ENCODE measurements at regions not wholly inside any gene's neighbourhood (a gene's known extent, or its start where the extent isn't known, plus 50 kb on each side); places are given as distances from the start of the nearest gene placed in this dataset.

- H4K20me1 ChIP-seq (replicated peaks; ENCODE audit: control insufficient read depth, extremely low read depth, insufficient read depth, low read length) = no peaks in the 10 kb centered on the region
- POLR2A ChIA-PET = no interaction called here
- H3K4me2 ChIP-seq (ENCODE audit: insufficient read depth, low read length) = no peak overlapping the region
- DNase-seq (ENCODE audit: low read depth, low spot score) (no peak), FAIRE-seq (no peak)
- no peaks in the 10 kb centered on the region for H3K9me1 ChIP-seq (replicated peaks; ENCODE audit: control insufficient read depth, extremely low read depth, insufficient read depth, low read length)
- H3K9me3 ChIP-seq (replicated peaks; ENCODE audit: control insufficient read depth, insufficient read depth, low read length) = no peaks in the 10 kb centered on the region
- TF ChIP-seq JUN (IDR thresholded peaks at IDR 0.05; ENCODE audit: borderline replicate concordance, insufficient read depth, insufficient read length, low read depth) (no peak), GATA2 (IDR thresholded peaks at IDR 0.05; ENCODE audit: insufficient read depth, insufficient read length, low read depth, low read length) (no peak)
- H3K9ac ChIP-seq (replicated peaks; ENCODE audit: extremely low read depth, insufficient read depth, low read length) = no peak overlapping the region
- dilution Hi-C loops (cut with MboI; ENCODE audit: extremely low pct_ligation_motif_present, low sequenced_read_pairs) = no loop called here
- no peaks in the 10 kb centered on the region for H3K27me3 ChIP-seq (ENCODE audit: control insufficient read depth in 2 of 2, insufficient read depth in 2 of 2, low read length in 2 of 2)
- CTCF ChIA-PET = no interaction called here
- no peaks in the 10 kb centered on the region for H3K36me3 ChIP-seq (ENCODE audit: control insufficient read depth in 2 of 2, extremely low read depth in 1 of 2, insufficient read depth in 2 of 2, low read length in 2 of 2)
- no peak overlapping the region for H3K4me3 ChIP-seq (replicated peaks in 1 of 3; ENCODE audit: insufficient read depth in 1 of 3, low read depth in 1 of 3, low read length in 3 of 3)
- H3K27ac ChIP-seq (ENCODE audit: insufficient read depth, low read depth, low read length) = no peak overlapping the region
- no peaks in the 10 kb centered on the region for H3K4me1 ChIP-seq (ENCODE audit: control insufficient read depth, extremely low read depth, insufficient read depth, low read length)
- no TSS peak for BruUV-seq (replicated peaks)
- intact Hi-C loops (cut with micrococcal nuclease) = no loop called here
- H2AFZ ChIP-seq (ENCODE audit: low read depth, low read length) = no peak overlapping the region
- no peaks in the 10 kb centered on the region for H3K79me2 ChIP-seq (ENCODE audit: control insufficient read depth, insufficient read depth, low read length)
These were observed 657.7 kb downstream of the PDHA2 start for GRCh38 chr4:96497621-96498020.

DNA sequence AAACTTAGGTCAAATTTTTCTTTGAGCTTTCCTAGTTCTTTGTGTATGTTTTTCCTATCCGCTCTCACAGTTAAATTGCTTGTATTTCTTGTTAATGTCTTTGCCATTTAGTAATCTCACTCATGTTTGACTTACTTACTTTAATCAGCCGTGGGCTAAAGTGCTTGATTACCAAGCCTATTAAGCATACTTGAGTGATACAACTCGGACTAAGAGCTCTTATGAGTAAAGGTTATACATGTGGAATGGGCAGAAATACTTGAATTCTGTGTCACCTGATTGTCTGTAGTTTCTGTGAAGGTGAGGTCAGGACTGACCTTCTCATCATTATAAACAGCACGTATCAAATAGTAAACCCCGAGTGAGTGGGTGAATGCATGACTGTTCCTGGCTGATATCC is 664.5 kb downstream of the PDHA2 start:
- TF ChIP-seq JUN (IDR thresholded peaks at IDR 0.05; ENCODE audit: borderline replicate concordance, insufficient read depth, insufficient read length, low read depth) (no peak), FOS (IDR thresholded peaks at IDR 0.05; ENCODE audit: borderline replicate concordance, insufficient read depth, low read length) (no peak), GATA2 (IDR thresholded peaks at IDR 0.05; ENCODE audit: insufficient read depth, insufficient read length, low read depth, low read length) (no peak), CTCF (IDR thresholded peaks at IDR 0.05; ENCODE audit: extremely low read depth in 1 of 2, insufficient read depth in 1 of 2, low read depth in 1 of 2, low read length in 2 of 2) (no peak), POLR2A (IDR thresholded peaks at IDR 0.05; ENCODE audit: low read depth, low read length) (no peak), MYC (IDR thresholded peaks at IDR 0.05; ENCODE audit: low read depth, low read length) (no peak), POLR2AphosphoS5 (IDR thresholded peaks at IDR 0.05; ENCODE audit: insufficient read depth, low read depth, low read length) (no peak), EZH2 (IDR thresholded peaks at IDR 0.05; ENCODE audit: borderline replicate concordance, low read depth, low read length, severe bottlenecking) (no peak)
- TF ChIP-seq, protein P1, sequence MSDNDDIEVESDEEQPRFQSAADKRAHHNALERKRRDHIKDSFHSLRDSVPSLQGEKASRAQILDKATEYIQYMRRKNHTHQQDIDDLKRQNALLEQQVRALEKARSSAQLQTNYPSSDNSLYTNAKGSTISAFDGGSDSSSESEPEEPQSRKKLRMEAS (IDR thresholded peaks at IDR 0.05; ENCODE audit: insufficient read depth, insufficient read length) = no peak
- no peak overlapping the region for H3K9ac ChIP-seq (replicated peaks; ENCODE audit: extremely low read depth, insufficient read depth, low read length)
- H3K4me3 ChIP-seq (replicated peaks in 1 of 3; ENCODE audit: insufficient read depth in 1 of 3, low read depth in 1 of 3, low read length in 3 of 3) = no peak overlapping the region
- no TSS peak for BruUV-seq (replicated peaks)
- no peak for FAIRE-seq
- no peaks in the 10 kb centered on the region for H3K9me3 ChIP-seq (replicated peaks; ENCODE audit: control insufficient read depth, insufficient read depth, low read length)
- no peak overlapping the region for H3K4me2 ChIP-seq (ENCODE audit: insufficient read depth, low read length)
- no peaks in the 10 kb centered on the region for H3K9me1 ChIP-seq (replicated peaks; ENCODE audit: control insufficient read depth, extremely low read depth, insufficient read depth, low read length)
- H3K4me1 ChIP-seq (ENCODE audit: control insufficient read depth, extremely low read depth, insufficient read depth, low read length) = no peaks in the 10 kb centered on the region
- ChIA-PET POLR2A (no interaction called here), CTCF (no interaction called here)
- no peaks in the 10 kb centered on the region for H3K79me2 ChIP-seq (ENCODE audit: control insufficient read depth, insufficient read depth, low read length)
- H2AFZ ChIP-seq (ENCODE audit: low read depth, low read length) = no peak overlapping the region
- no peaks in the 10 kb centered on the region for H3K36me3 ChIP-seq (ENCODE audit: control insufficient read depth in 2 of 2, extremely low read depth in 1 of 2, insufficient read depth in 2 of 2, low read length in 2 of 2)
- H3K27me3 ChIP-seq (ENCODE audit: control insufficient read depth in 2 of 2, insufficient read depth in 2 of 2, low read length in 2 of 2) = no peaks in the 10 kb centered on the region
- intact Hi-C loops (cut with micrococcal nuclease) (no loop called here), dilution Hi-C loops (cut with MboI; ENCODE audit: extremely low pct_ligation_motif_present, low sequenced_read_pairs) (no loop called here)
- no peaks in the 10 kb centered on the region for H4K20me1 ChIP-seq (replicated peaks; ENCODE audit: control insufficient read depth, extremely low read depth, insufficient read depth, low read length)
- no peak for DNase-seq (ENCODE audit: low read depth, low spot score)
- H3K27ac ChIP-seq (ENCODE audit: insufficient read depth, low read depth, low read length) = no peak overlapping the region
